ENCODE measurements at regions not wholly inside any gene's neighbourhood (a gene's known extent, or its start where the extent isn't known, plus 50 kb on each side); places are given as distances from the start of the nearest gene placed in this dataset.

- H4K20me1 ChIP-seq (ENCODE audit: insufficient read depth): no peaks in the 10 kb centered on the region
- H2AFZ ChIP-seq: no peak overlapping the region
- TF ChIP-seq EZH2phosphoT487 (IDR thresholded peaks at IDR 0.05; ENCODE audit: insufficient read depth, low read depth): no peak
- TF ChIP-seq EZH2 (IDR thresholded peaks at IDR 0.05; ENCODE audit: insufficient read depth, poor library complexity, severe bottlenecking): no peak
- in situ Hi-C loops (cut with MboI): no loop called here
- no peak overlapping the region for H3K9ac ChIP-seq
- no peaks in the 10 kb centered on the region for H3K9me3 ChIP-seq (ENCODE audit: low read depth)
- no peaks in the 10 kb centered on the region for H3F3A ChIP-seq (ENCODE audit: insufficient read depth)
- H3K4me2 ChIP-seq (ENCODE audit: unreplicated experiment): no peak overlapping the region
- no peak overlapping the region for H3K4me3 ChIP-seq
- H3K9me2 ChIP-seq (ENCODE audit: insufficient read depth): no peaks in the 10 kb centered on the region
- H3K79me2 ChIP-seq (ENCODE audit: insufficient read depth): no peaks in the 10 kb centered on the region
- no peaks in the 10 kb centered on the region for H3K36me3 ChIP-seq (ENCODE audit: low read depth)
- no peak overlapping the region for H3K27ac ChIP-seq
- no peak for DNase-seq
- no peaks in the 10 kb centered on the region for H3K27me3 ChIP-seq (replicated peaks; ENCODE audit: insufficient read depth)
- 29 to 32% methylated on average over 5 of the region's 5 CpGs for WGBS, 2 experiments (ENCODE audit: low coverage in 1 of 2, low lambda C conversion rate in 2 of 2, missing lambda C conversion rate in 2 of 2)
- no peaks in the 10 kb centered on the region for H3K4me1 ChIP-seq (ENCODE audit: insufficient read depth)
Measured at GRCh38 chr11:37203006-37203405, 605.0 kb upstream of the RAG2 start.

GRCh38 chr11:37199082-37199481 is 601.0 kb upstream of the RAG2 start:
- 33 to 35% methylated on average over 1 of the region's 1 CpG for WGBS, 2 experiments (ENCODE audit: low coverage in 1 of 2, low lambda C conversion rate in 2 of 2, missing lambda C conversion rate in 2 of 2)
- Histone ChIP-seq H3K27me3 (replicated peaks; ENCODE audit: insufficient read depth) (no peaks in the 10 kb centered on the region), H3K36me3 (ENCODE audit: low read depth) (no peaks in the 10 kb centered on the region), H3F3A (ENCODE audit: insufficient read depth) (no peaks in the 10 kb centered on the region), H3K27ac (no peak overlapping the region), H2AFZ (no peak overlapping the region), H3K4me2 (ENCODE audit: unreplicated experiment) (no peak overlapping the region), H3K9me3 (ENCODE audit: low read depth) (no peaks in the 10 kb centered on the region), H3K9me2 (ENCODE audit: insufficient read depth) (no peaks in the 10 kb centered on the region), H3K4me3 (no peak overlapping the region), H3K79me2 (ENCODE audit: insufficient read depth) (no peaks in the 10 kb centered on the region), H3K9ac (no peak overlapping the region), H3K4me1 (ENCODE audit: insufficient read depth) (no peaks in the 10 kb centered on the region), H4K20me1 (ENCODE audit: insufficient read depth) (no peaks in the 10 kb centered on the region)
- DNase-seq: no peak
- in situ Hi-C loops (cut with MboI): no loop called here
- no peak for TF ChIP-seq EZH2phosphoT487 (IDR thresholded peaks at IDR 0.05; ENCODE audit: insufficient read depth, low read depth)
- TF ChIP-seq EZH2 (IDR thresholded peaks at IDR 0.05; ENCODE audit: insufficient read depth, poor library complexity, severe bottlenecking): no peak

GRCh38 chr11:37184326-37184725 is 586.3 kb upstream of the RAG2 start:
- Histone ChIP-seq H3K27ac (no peak overlapping the region), H3K79me2 (ENCODE audit: insufficient read depth) (no peaks in the 10 kb centered on the region), H3K9me2 (ENCODE audit: insufficient read depth) (no peaks in the 10 kb centered on the region), H3K4me1 (ENCODE audit: insufficient read depth) (no peaks in the 10 kb centered on the region), H4K20me1 (ENCODE audit: insufficient read depth) (no peaks in the 10 kb centered on the region), H3K36me3 (ENCODE audit: low read depth) (no peaks in the 10 kb centered on the region), H3K4me2 (ENCODE audit: unreplicated experiment) (no peak overlapping the region), H3K9me3 (ENCODE audit: low read depth) (no peaks in the 10 kb centered on the region), H3K4me3 (no peak overlapping the region), H2AFZ (no peak overlapping the region), H3F3A (ENCODE audit: insufficient read depth) (no peaks in the 10 kb centered on the region), H3K9ac (no peak overlapping the region), H3K27me3 (replicated peaks; ENCODE audit: insufficient read depth) (no peaks in the 10 kb centered on the region)
- DNase-seq: no peak
- TF ChIP-seq EZH2 (IDR thresholded peaks at IDR 0.05; ENCODE audit: insufficient read depth, poor library complexity, severe bottlenecking) (no peak), EZH2phosphoT487 (IDR thresholded peaks at IDR 0.05; ENCODE audit: insufficient read depth, low read depth) (no peak)
- 0% methylated on average over 1 of the region's 1 CpG for WGBS, 2 experiments (ENCODE audit: low coverage in 1 of 2, low lambda C conversion rate in 2 of 2, missing lambda C conversion rate in 2 of 2)
- in situ Hi-C loops (cut with MboI): no loop called here

- 2 to 3% methylated on average over 5 of the region's 5 CpGs for WGBS, 2 experiments (ENCODE audit: low coverage in 1 of 2, low lambda C conversion rate in 2 of 2, missing lambda C conversion rate in 2 of 2)
- H3F3A ChIP-seq (ENCODE audit: insufficient read depth): no peaks in the 10 kb centered on the region
- H3K79me2 ChIP-seq (ENCODE audit: insufficient read depth): no peaks in the 10 kb centered on the region
- H4K20me1 ChIP-seq (ENCODE audit: insufficient read depth): no peaks in the 10 kb centered on the region
- TF ChIP-seq EZH2phosphoT487 (IDR thresholded peaks at IDR 0.05; ENCODE audit: insufficient read depth, low read depth) (no peak), EZH2 (IDR thresholded peaks at IDR 0.05; ENCODE audit: insufficient read depth, poor library complexity, severe bottlenecking) (no peak)
- H3K4me3 ChIP-seq: no peak overlapping the region
- in situ Hi-C loops (cut with MboI): no loop called here
- no peaks in the 10 kb centered on the region for H3K9me2 ChIP-seq (ENCODE audit: insufficient read depth)
- H3K4me1 ChIP-seq (ENCODE audit: insufficient read depth): no peaks in the 10 kb centered on the region
- no peaks in the 10 kb centered on the region for H3K27me3 ChIP-seq (replicated peaks; ENCODE audit: insufficient read depth)
- H3K27ac ChIP-seq: no peak overlapping the region
- H3K36me3 ChIP-seq (ENCODE audit: low read depth): no peaks in the 10 kb centered on the region
- no peak overlapping the region for H2AFZ ChIP-seq
- no peak for DNase-seq
- H3K4me2 ChIP-seq (ENCODE audit: unreplicated experiment): no peak overlapping the region
- H3K9me3 ChIP-seq (ENCODE audit: low read depth): no peaks in the 10 kb centered on the region
- no peak overlapping the region for H3K9ac ChIP-seq
Measured at GRCh38 chr11:37182031-37182430, 584.0 kb upstream of the RAG2 start.

- Histone ChIP-seq H3K27ac (no peak overlapping the region), H3K79me2 (ENCODE audit: insufficient read depth) (no peaks in the 10 kb centered on the region), H3K36me3 (ENCODE audit: low read depth) (no peaks in the 10 kb centered on the region), H3K4me2 (ENCODE audit: unreplicated experiment) (no peak overlapping the region), H3K27me3 (replicated peaks; ENCODE audit: insufficient read depth) (no peaks in the 10 kb centered on the region), H3K9me2 (ENCODE audit: insufficient read depth) (no peaks in the 10 kb centered on the region), H3K4me1 (ENCODE audit: insufficient read depth) (no peaks in the 10 kb centered on the region), H3K4me3 (no peak overlapping the region), H3K9me3 (ENCODE audit: low read depth) (no peaks in the 10 kb centered on the region), H4K20me1 (ENCODE audit: insufficient read depth) (no peaks in the 10 kb centered on the region), H3F3A (ENCODE audit: insufficient read depth) (no peaks in the 10 kb centered on the region), H2AFZ (no peak overlapping the region), H3K9ac (no peak overlapping the region)
- 44 to 60% methylated on average over 1 of the region's 1 CpG for whole genome bisulfite sequencing, 2 experiments (ENCODE audit: low coverage in 1 of 2, low lambda C conversion rate in 2 of 2, missing lambda C conversion rate in 2 of 2)
- DNase-seq: no peak
- in situ Hi-C loops (cut with MboI): no loop called here
- no peak for TF ChIP-seq EZH2 (IDR thresholded peaks at IDR 0.05; ENCODE audit: insufficient read depth, poor library complexity, severe bottlenecking)
- TF ChIP-seq EZH2phosphoT487 (IDR thresholded peaks at IDR 0.05; ENCODE audit: insufficient read depth, low read depth): no peak
Measured at GRCh38 chr11:37177721-37178120, 579.7 kb upstream of the RAG2 start.

All from GM23248 (cell line).